HepG2 (cell line): ENCODE measurements at regions not wholly inside any gene's neighbourhood (a gene's known extent, or its start where the extent isn't known, plus 50 kb on each side); places are given as distances from the start of the nearest gene placed in this dataset.

Experiments used
- ATAC-seq: fragments of 200-7000 bp; cut with Tn5 transposase; 3 replicates; pipeline ENCODE4 v1.9.1; 2020; ENCODE audit warnings: mild to moderate bottlenecking, moderate library complexity
- BruUV-seq: library from RNA; stranded (reverse); fragments of 400-500 nt; replicated peaks from 2 replicates; lab custom pipeline; 2021; lab: Mats Ljungman, UMichigan
- CTCF ChIA-PET: fragments of 300-600 bp; formaldehyde crosslinking; extraction: SDS; loops from one replicate; lab custom pipeline; 2021; ENCODE audit warnings: low total read pairs, inconsistent platforms, low intra/inter-chr PET ratio; lab: Yijun Ruan, JAX
- POLR2A ChIA-PET: fragments of 350-600 bp; sonication (Branson Sonifier 250); formaldehyde crosslinking; loops from one replicate; lab custom pipeline; 2020; ENCODE audit warnings: antibody characterized with exemption, inconsistent platforms; lab: Yijun Ruan, JAX
- DNase-seq: peaks from one replicate; pipeline ENCODE4 v3.0.0-alpha.2; 2015; ENCODE audit warnings: low spot score
- FAIRE-seq: peaks from 3 replicates; lab custom pipeline; 2011; peaks lifted over from hg19 to GRCh38; lab: Jason Lieb, UNC
- H2AFZ ChIP-seq: one replicate; pipeline ENCODE4 v1.6.1; 2011; ENCODE audit warnings: low read length, inconsistent platforms
- H3K27ac ChIP-seq: fragments of 300-600 bp; 3 replicates; pipeline ENCODE4 v1.8.0; 2011; ENCODE audit warnings: mixed run types, mild to moderate bottlenecking, mixed read lengths, low read length, inconsistent platforms; ENCODE audit not compliant: insufficient read depth; ENCODE audit errors: extremely low read length
- H3K27me3 ChIP-seq, 2 experiments: fragments of 200-600 bp in 1 of 2; 2 replicates in 1 of 2; 3 replicates in 1 of 2; pipeline versions ENCODE4 v1.6.0 to v1.8.0; 2011; ENCODE audit warnings: low read length in 2 of 2, mild to moderate bottlenecking in 2 of 2, moderate library complexity in 2 of 2, inconsistent platforms in 1 of 2; ENCODE audit not compliant: insufficient read depth in 2 of 2, control insufficient read depth in 1 of 2
- H3K36me3 ChIP-seq, 2 experiments: fragments of 200-600 bp in 1 of 2; replicated peaks in 1 of 2; 2 replicates in 1 of 2; 3 replicates in 1 of 2; pipeline versions ENCODE4 v1.5.1 to v1.8.0; 2011; ENCODE audit warnings: low read length in 2 of 2, inconsistent platforms in 1 of 2; ENCODE audit not compliant: insufficient read depth in 2 of 2, control insufficient read depth in 1 of 2
- H3K4me1 ChIP-seq: 2 replicates; pipeline ENCODE4 v1.5.1; 2012; ENCODE audit warnings: low read length, inconsistent platforms; ENCODE audit not compliant: insufficient read depth
- H3K4me2 ChIP-seq: 2 replicates; pipeline ENCODE4 v1.6.0; 2011; ENCODE audit warnings: low read depth, low read length, inconsistent platforms
- H3K4me3 ChIP-seq, 3 experiments: fragments of 200-600 bp in 1 of 3; sonication (generic), shearing (Covaris generic) in 1 of 3; replicated peaks in 1 of 3; 2 replicates each; pipeline ENCODE4 v1.5.1; 2011 to 2016; ENCODE audit warnings: low read length in 3 of 3, inconsistent platforms in 2 of 3, low read depth in 2 of 3, mild to moderate bottlenecking in 2 of 3, control low read depth in 1 of 3, mixed read lengths in 1 of 3; ENCODE audit not compliant: insufficient read depth in 1 of 3
- H3K79me2 ChIP-seq: one replicate; pipeline ENCODE4 v1.6.1; 2011; ENCODE audit warnings: low read length, inconsistent platforms; ENCODE audit not compliant: insufficient read depth
- H3K9ac ChIP-seq: 2 replicates; pipeline ENCODE4 v1.6.0; 2011; ENCODE audit warnings: mild to moderate bottlenecking, low read depth, low read length, inconsistent platforms; ENCODE audit not compliant: insufficient read depth
- H3K9me3 ChIP-seq: 2 replicates; pipeline ENCODE4 v1.5.1; 2012; ENCODE audit warnings: mild to moderate bottlenecking, low read length
- H4K20me1 ChIP-seq: 2 replicates; pipeline ENCODE4 v1.6.0; 2011; ENCODE audit warnings: inconsistent platforms, mild to moderate bottlenecking, low read length, moderate library complexity; ENCODE audit not compliant: insufficient read depth
- AHR ChIP-seq: IDR thresholded peaks from 2 replicates; pipeline ENCODE4 v1.6.1; 2018; ENCODE audit warnings: missing genetic modification reagents, missing compliant biosample characterization
- CCDC6 ChIP-seq: sonication (generic); formaldehyde crosslinking; IDR thresholded peaks from 2 replicates; pipeline ENCODE4 v1.8.1; 2022; ENCODE audit warnings: mild to moderate bottlenecking, missing genetic modification reagents, moderate library complexity
- DPF2 ChIP-seq: sonication (generic); formaldehyde crosslinking; IDR thresholded peaks from 2 replicates; pipeline ENCODE4 v1.4.0; 2020; ENCODE audit warnings: mild to moderate bottlenecking, low read depth, missing genetic modification reagents, borderline replicate concordance
- IKZF1 ChIP-seq: fragments of 450-650 bp; IDR thresholded peaks from 2 replicates; pipeline ENCODE4 v1.7.1; 2016
- MIER3 ChIP-seq: IDR thresholded peaks from 2 replicates; pipeline ENCODE4 v1.6.1; 2016; ENCODE audit warnings: missing compliant biosample characterization, borderline replicate concordance
- SP2 ChIP-seq: sonication (generic); formaldehyde crosslinking; IDR thresholded peaks from 2 replicates; pipeline ENCODE4 v1.5.1; 2020; ENCODE audit warnings: mild to moderate bottlenecking, missing genetic modification reagents
- ZEB1 ChIP-seq: IDR thresholded peaks from 2 replicates; pipeline ENCODE4 v1.6.1; 2012; ENCODE audit warnings: mild to moderate bottlenecking, low read depth, inconsistent platforms; ENCODE audit not compliant: insufficient replicate concordance
- ZNF570 ChIP-seq: sonication (generic); formaldehyde crosslinking; IDR thresholded peaks from 2 replicates; pipeline ENCODE4 v1.4.0; 2020; ENCODE audit warnings: mild to moderate bottlenecking, missing genetic modification reagents, borderline replicate concordance
- ZNF598 ChIP-seq: sonication (generic); formaldehyde crosslinking; IDR thresholded peaks from 2 replicates; pipeline ENCODE4 v1.5.1; 2020; ENCODE audit warnings: mild to moderate bottlenecking, missing genetic modification reagents, borderline replicate concordance
- WGBS: methylation state at CpG from one replicate; pipeline ENCODE4 v1.1.6; 2017; ENCODE audit warnings: low lambda C conversion rate; 5-methylcytosine and 5-hydroxymethylcytosine counted together
- in situ Hi-C: cut with HindIII; loops from 2 replicates; pipeline ENCODE4 v1.10.0; 2017; ENCODE audit warnings: low pct_unique_long_range_greater_than_20kb; ENCODE audit not compliant: extremely low pct_ligation_motif_present
- intact Hi-C: fragments of 100-400 bp; cut with micrococcal nuclease; formaldehyde crosslinking; loops from one replicate; pipeline ENCODE4 v1.10.0; 2022; ENCODE audit not compliant: unreplicated experiment
- TF ChIP-seq, protein P1 (sequence below): sonication (generic); formaldehyde crosslinking; conservative IDR thresholded peaks from 2 replicates; pipeline ENCODE4 v1.8.0; 2022; ENCODE audit warnings: low read depth, missing genetic modification reagents
- TF ChIP-seq, protein P2 (sequence below): sonication (generic); formaldehyde crosslinking; IDR thresholded peaks from 2 replicates; pipeline ENCODE4 v1.5.0; 2020; ENCODE audit warnings: missing genetic modification reagents
- TF ChIP-seq, protein P3 (sequence below): sonication (generic); formaldehyde crosslinking; IDR thresholded peaks from 2 replicates; pipeline ENCODE4 v1.9.0; 2021; ENCODE audit warnings: mild to moderate bottlenecking, missing genetic modification reagents
- TF ChIP-seq, protein P4 (sequence below): IDR thresholded peaks from 2 replicates; pipeline ENCODE4 v1.6.1; 2016; ENCODE audit warnings: missing compliant biosample characterization, missing genetic modification reagents, borderline replicate concordance

DNA sequence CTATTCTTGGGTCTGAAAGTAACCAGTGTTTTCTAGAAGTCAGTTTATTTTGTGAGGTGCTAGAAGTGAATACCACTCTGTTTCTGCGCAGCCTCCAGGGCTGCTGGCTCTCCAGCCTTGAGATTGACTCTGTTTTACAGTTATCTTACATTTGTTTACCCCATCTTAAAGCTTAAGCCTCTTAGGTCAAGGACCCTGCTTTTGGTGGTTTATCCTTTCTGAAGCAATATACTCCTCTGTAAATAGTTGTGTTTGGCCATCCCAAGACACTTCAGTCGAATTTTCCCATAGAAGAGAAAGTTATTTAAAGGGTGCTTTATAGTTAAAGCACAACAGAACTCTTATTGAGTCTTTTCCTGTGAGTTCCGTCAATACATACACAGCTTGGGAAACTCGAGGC lies 190.6 kb upstream of the RSPO3 start:
- H3K27me3 ChIP-seq = no peaks in the 10 kb centered on the region
- intact Hi-C loops = no loop called here
- no peak overlapping the region for H3K9ac ChIP-seq
- ATAC-seq (no peak), DNase-seq (no peak), FAIRE-seq (no peak)
- POLR2A ChIA-PET = no interaction called here
- H3K4me2 ChIP-seq = no peak overlapping the region
- 5% methylated on average over 4 of the region's 4 CpGs for WGBS
- no peaks in the 10 kb centered on the region for H3K9me3 ChIP-seq
- in situ Hi-C loops = no loop called here
- H4K20me1 ChIP-seq = no peaks in the 10 kb centered on the region
- H3K4me3 ChIP-seq = no peak overlapping the region
- H3K79me2 ChIP-seq = no peaks in the 10 kb centered on the region
- no peaks in the 10 kb centered on the region for H3K4me1 ChIP-seq
- no TSS peak for BruUV-seq
- no peak overlapping the region for H3K27ac ChIP-seq
- CTCF ChIA-PET = no interaction called here
- H3K36me3 ChIP-seq = no peaks in the 10 kb centered on the region
- no peak overlapping the region for H2AFZ ChIP-seq
- TF ChIP-seq IKZF1 (no peak), DPF2 (CRISPR knock-in tag) (no peak), CCDC6 (CRISPR knock-in tag) (no peak), AHR (no peak), SP2 (no peak), MIER3 (CRISPR knock-in tag) (no peak), ZNF598 (CRISPR knock-in tag) (no peak), ZEB1 (no peak), ZNF570 (CRISPR knock-in tag) (no peak)
- TF ChIP-seq, protein P1, sequence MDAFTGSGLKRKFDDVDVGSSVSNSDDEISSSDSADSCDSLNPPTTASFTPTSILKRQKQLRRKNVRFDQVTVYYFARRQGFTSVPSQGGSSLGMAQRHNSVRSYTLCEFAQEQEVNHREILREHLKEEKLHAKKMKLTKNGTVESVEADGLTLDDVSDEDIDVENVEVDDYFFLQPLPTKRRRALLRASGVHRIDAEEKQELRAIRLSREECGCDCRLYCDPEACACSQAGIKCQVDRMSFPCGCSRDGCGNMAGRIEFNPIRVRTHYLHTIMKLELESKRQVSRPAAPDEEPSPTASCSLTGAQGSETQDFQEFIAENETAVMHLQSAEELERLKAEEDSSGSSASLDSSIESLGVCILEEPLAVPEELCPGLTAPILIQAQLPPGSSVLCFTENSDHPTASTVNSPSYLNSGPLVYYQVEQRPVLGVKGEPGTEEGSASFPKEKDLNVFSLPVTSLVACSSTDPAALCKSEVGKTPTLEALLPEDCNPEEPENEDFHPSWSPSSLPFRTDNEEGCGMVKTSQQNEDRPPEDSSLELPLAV (CRISPR knock-in tag) = no peak
- TF ChIP-seq, protein P2, sequence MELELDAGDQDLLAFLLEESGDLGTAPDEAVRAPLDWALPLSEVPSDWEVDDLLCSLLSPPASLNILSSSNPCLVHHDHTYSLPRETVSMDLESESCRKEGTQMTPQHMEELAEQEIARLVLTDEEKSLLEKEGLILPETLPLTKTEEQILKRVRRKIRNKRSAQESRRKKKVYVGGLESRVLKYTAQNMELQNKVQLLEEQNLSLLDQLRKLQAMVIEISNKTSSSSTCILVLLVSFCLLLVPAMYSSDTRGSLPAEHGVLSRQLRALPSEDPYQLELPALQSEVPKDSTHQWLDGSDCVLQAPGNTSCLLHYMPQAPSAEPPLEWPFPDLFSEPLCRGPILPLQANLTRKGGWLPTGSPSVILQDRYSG (CRISPR knock-in tag) = no peak
- TF ChIP-seq, protein P3, sequence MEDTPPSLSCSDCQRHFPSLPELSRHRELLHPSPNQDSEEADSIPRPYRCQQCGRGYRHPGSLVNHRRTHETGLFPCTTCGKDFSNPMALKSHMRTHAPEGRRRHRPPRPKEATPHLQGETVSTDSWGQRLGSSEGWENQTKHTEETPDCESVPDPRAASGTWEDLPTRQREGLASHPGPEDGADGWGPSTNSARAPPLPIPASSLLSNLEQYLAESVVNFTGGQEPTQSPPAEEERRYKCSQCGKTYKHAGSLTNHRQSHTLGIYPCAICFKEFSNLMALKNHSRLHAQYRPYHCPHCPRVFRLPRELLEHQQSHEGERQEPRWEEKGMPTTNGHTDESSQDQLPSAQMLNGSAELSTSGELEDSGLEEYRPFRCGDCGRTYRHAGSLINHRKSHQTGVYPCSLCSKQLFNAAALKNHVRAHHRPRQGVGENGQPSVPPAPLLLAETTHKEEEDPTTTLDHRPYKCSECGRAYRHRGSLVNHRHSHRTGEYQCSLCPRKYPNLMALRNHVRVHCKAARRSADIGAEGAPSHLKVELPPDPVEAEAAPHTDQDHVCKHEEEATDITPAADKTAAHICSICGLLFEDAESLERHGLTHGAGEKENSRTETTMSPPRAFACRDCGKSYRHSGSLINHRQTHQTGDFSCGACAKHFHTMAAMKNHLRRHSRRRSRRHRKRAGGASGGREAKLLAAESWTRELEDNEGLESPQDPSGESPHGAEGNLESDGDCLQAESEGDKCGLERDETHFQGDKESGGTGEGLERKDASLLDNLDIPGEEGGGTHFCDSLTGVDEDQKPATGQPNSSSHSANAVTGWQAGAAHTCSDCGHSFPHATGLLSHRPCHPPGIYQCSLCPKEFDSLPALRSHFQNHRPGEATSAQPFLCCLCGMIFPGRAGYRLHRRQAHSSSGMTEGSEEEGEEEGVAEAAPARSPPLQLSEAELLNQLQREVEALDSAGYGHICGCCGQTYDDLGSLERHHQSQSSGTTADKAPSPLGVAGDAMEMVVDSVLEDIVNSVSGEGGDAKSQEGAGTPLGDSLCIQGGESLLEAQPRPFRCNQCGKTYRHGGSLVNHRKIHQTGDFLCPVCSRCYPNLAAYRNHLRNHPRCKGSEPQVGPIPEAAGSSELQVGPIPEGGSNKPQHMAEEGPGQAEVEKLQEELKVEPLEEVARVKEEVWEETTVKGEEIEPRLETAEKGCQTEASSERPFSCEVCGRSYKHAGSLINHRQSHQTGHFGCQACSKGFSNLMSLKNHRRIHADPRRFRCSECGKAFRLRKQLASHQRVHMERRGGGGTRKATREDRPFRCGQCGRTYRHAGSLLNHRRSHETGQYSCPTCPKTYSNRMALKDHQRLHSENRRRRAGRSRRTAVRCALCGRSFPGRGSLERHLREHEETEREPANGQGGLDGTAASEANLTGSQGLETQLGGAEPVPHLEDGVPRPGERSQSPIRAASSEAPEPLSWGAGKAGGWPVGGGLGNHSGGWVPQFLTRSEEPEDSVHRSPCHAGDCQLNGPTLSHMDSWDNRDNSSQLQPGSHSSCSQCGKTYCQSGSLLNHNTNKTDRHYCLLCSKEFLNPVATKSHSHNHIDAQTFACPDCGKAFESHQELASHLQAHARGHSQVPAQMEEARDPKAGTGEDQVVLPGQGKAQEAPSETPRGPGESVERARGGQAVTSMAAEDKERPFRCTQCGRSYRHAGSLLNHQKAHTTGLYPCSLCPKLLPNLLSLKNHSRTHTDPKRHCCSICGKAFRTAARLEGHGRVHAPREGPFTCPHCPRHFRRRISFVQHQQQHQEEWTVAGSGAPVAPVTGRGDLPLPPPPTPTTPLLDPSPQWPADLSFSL = no peak
- TF ChIP-seq, protein P4, sequence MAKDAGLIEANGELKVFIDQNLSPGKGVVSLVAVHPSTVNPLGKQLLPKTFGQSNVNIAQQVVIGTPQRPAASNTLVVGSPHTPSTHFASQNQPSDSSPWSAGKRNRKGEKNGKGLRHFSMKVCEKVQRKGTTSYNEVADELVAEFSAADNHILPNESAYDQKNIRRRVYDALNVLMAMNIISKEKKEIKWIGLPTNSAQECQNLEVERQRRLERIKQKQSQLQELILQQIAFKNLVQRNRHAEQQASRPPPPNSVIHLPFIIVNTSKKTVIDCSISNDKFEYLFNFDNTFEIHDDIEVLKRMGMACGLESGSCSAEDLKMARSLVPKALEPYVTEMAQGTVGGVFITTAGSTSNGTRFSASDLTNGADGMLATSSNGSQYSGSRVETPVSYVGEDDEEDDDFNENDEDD (CRISPR knock-in tag) = no peak
